Activated CD4-positive, alpha-beta T cell treated with anti-CD3 and anti-CD28 coated beads for 48 hours (primary cell): ENCODE measurements at regions not wholly inside any gene's neighbourhood (a gene's known extent, or its start where the extent isn't known, plus 50 kb on each side); places are given as distances from the start of the nearest gene placed in this dataset.

ENCODE experiments used
- DNase-seq: peaks from one replicate; pipeline ENCODE4 v3.0.0-alpha.2; 2020

- DNase-seq: no peak
These were observed 379.5 kb upstream of the SULF2 start for GRCh38 chr20:48164566-48165400.

GRCh38 chr20:48164034-48164433 is 378.8 kb upstream of the SULF2 start:
- no peak for DNase-seq

- DNase-seq: no peak
These were observed 378.2 kb upstream of the SULF2 start for GRCh38 chr20:48163505-48163904.

GRCh38 chr20:48162621-48163020 is 377.3 kb upstream of the SULF2 start:
- no peak for DNase-seq

DNA sequence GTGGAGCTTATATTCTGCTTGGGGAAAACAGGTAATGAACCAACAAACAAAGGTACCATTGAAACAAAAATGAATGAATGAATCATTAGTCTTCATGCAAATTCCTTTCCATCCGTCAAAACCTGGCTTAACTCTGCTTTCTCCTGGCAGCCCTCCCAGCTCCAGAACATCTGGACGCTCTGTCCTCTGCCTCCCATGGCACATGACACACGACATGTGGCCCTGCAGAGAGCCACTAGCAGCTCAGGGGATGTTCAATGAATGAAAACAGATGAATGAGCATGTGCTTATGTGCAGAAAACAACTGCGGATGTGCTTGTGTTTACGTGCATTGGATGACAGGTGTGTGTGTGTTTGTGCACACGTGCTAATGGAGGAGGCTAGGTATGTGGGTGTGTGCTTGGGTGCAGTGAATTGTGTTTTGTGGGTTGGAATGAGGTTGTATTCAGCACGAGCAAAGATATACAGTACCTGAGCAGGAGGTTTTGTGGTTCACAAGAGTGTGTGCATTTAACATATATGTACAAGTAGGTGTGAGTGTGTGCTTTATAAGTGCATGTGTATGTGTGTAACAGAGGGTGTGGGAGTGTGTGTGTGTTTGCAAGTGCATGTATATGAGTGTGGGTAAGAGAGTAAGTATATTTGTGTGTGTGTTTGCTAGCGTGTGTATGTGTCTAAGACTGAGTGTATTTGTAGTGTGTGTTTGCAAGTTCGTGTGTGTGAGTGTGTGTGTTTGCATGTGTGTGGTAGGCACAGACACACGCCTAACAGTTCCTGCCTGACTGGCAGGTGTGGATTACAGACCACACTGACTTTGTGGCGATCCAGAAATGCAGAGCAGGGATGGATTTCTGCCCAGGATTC is 374.1 kb upstream of the SULF2 start:
- no peak for DNase-seq

- no peak for DNase-seq
These were observed 372.7 kb upstream of the SULF2 start for GRCh38 chr20:48158014-48158413.

DNA sequence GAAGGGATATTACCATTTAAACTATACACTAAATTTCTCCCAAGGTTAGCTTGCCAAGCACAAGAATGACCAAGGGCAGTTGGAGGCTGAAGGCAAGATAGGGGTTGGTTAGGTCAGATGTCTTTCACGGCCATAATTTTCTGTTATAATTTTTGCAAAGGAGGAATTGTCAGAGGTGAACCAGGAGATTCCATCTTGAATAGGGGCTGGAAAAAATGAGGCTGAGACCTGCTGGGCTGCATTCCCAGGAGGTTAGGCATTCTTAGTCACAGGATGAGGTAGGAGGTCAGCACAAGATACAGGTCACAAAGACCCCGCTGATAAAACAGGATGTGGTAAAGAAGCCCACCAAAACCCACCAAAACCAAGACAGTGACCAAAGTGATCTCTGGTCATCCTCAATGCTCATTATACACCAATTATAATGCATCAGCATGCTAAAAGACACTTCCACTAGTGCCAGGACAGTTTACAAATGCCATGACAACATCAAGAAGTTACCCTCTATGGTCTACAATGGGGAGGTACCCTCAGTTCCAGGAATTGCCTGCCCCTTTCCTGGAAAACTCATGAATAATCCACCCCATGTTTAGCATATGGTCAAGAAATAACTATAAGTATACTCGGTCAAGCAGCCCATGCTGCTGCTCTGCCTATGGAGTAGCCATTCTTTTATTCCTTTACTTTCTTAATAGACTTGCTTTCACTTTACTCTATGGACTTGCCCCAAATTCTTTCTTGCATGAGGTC is 371.8 kb upstream of the SULF2 start:
- no peak for DNase-seq

GRCh38 chr20:48156521-48156920 is 371.2 kb upstream of the SULF2 start:
- no peak for DNase-seq

- DNase-seq: no peak
These were observed 370.0 kb upstream of the SULF2 start for GRCh38 chr20:48155268-48155667.

DNA sequence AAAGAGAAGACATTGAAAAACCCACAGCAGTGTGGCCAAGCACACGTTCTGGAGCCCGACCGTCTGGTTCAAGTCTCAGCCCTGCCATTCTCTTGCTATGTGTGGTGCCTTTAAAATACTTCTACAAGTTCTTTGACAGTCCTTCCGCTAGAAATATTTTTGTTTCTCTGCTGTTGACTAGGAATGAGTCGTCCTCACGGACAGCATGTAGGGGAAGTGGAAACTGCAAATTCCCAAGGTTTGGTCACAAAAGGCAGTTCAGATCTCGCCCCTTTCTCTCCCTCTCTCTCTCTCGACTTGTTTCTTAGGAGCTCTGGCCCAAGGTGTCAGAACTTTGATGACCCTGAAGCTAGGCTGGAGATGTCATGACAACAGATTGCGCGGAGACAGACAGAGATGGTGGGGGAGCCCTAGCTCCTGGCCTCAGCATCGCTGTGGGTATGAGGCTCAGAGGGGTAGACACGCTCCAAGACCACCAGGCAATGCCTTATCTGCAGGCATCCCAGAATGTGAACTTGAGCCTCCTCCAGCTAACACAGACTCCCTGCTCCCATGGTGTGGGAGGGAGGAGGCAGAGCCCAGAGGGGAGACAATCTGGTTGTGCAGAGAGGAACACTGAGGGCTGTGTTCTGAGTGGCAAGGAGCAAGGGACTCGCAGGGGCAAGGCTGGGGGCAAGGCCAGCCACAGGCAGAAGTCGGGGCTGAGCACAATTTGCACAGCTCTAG is 368.9 kb upstream of the SULF2 start:
- no peak for DNase-seq

GRCh38 chr20:48153523-48153922 is 368.2 kb upstream of the SULF2 start:
- DNase-seq: no peak

GRCh38 chr20:48153103-48153502 is 367.8 kb upstream of the SULF2 start:
- DNase-seq: no peak

DNA sequence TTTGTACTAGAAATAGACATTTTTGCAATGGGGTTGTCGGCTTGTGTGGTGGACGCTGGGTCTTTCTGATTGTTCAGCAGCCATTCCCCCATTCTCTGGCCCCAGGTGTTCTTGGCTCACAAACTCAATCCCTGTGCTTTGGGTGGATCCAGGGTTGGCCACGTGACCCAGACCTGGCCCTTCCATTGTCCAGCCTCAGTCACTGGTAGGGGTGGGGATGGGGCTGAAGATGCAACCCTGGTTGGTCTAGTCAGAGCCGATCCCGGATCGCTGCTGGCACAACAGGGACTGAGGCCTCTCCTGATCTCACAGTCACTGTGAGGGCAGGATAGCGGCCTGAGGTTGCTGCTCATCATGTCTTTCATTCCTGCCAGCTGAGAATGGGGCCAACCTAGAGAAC is 365.3 kb upstream of the SULF2 start:
- no peak for DNase-seq

DNA sequence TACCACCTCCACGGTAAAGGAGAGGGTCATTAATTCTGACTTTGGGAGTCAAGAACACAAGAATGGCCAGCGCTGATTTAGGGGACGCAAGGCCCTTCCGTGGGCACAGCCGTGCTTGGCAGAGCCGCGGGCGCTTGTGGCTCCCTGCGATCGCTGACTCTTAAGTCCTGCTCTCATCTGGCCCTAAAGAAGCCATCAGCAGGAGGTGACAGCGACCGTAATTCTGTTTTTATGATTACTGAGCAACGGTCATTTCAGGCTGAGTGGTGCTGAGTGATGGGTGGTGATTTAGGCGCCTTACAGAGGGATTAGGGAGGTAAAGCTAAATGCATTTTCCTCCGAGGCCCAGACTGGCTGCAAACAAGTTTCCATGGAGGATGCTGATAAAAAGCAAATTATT is 364.6 kb upstream of the SULF2 start:
- no peak for DNase-seq

DNA sequence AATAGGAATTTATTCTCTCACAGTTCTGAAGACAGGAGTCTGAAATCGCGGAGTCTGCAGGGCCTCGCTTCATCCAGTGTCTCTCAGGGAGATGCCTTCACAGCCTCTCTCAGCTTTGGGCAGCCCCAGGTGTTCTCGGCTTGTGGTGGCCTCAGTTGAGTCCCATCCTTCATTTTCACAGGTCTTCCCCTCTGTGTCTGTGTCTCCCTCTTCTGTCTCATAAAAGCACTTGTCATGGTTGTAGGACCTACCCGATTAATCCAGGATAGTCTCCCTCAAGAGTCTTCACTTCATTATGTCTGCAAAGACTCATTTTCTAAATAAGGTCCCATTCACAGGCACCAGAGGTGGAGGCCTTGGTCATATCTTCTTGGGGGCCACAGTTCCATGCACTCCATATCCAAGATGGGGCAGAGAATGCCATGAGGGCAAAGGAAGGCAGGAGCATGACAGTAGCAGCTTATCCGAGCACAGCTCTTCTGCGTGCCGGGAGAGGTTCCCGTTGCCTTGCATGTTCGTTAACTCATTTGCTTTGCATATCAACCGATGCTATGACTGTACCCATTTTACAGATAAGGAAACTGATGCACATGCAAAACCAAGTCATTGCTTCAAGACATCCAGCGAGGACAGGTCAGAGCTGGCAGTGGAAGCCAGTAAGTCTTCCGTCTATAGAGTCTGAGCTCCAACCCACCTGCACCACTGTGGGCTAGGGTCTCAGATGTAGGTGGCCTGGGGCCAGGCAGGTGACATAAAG is 363.8 kb upstream of the SULF2 start:
- no peak for DNase-seq

DNA sequence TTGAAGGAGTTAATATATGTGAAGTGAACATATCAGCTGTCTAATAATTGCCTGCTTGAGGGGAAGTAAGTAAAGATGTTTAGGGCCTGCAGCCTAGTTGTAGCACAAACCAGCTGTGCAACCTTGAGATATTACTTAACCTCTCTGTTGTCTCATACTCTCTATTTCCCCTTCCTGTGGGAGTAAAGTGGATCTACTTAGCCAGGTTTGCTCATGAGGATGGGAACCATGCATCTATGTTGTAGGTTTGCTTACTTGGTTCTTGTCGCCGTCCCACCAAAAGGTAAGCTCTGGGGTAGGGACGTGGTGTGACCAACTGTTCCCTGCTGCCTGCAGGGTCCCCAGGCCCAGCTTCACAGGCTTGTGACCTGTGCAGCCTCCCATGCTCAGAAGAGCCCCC is 362.7 kb upstream of the SULF2 start:
- no peak for DNase-seq

GRCh38 chr20:48147311-48147710 is 362.0 kb upstream of the SULF2 start:
- DNase-seq: no peak

DNA sequence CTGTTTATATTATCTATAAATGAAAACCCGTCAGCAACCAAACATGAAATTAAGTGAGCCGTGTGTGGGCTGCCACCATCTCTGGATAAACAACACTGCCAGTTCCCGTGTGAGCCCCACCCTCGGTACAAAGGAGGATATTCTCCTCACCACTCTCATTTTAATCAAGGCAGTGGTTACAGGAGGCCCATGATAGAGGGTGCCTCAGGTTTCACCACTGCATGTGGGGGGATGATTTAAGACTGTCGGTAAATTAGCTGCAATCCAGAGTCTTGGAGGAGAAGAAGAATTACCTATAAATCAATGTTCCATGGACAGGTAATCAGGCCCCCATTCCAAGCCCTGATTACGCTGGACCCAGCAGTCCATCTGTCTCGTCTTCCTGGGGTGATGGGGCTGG is 361.6 kb upstream of the SULF2 start:
- DNase-seq: no peak

DNA sequence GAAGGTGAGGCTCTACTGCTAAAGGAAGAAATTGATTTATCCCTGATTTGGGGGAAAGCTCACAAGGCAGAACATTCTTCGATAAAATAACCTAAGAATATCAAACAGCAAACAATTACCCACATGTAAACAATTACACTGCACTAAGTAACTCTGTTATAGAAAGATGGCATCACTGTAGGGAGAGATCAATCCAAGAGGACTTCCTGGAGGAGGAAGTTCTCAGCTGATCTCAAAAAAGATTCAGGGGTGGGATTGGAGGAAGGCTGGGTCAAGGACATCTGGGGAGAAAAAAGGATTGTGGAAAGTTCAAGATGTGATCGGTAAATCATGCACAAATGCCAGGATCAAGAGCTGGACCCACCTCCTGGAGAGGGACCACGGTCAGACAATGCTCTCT is 361.0 kb upstream of the SULF2 start:
- DNase-seq: no peak

- no peak for DNase-seq
These were observed 358.3 kb upstream of the SULF2 start for GRCh38 chr20:48143435-48144081.

DNA sequence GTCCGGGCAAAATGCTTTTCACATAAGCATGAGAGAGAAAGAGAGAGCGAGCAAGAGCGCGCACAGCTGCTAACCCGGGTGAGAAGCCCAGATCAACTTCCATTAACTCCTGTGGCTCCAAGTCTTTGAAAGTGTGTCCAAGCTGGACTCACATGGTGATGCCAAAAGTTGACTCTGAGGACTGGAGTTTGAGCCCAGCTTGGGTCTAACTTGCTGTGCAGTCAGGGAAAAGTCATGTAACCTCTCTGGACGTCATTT is 357.2 kb upstream of the SULF2 start:
- no peak for DNase-seq
